HEK293 (cell line): ENCODE measurements at regions not wholly inside any gene's neighbourhood (a gene's known extent, or its start where the extent isn't known, plus 50 kb on each side); places are given as distances from the start of the nearest gene placed in this dataset.

Source experiments
- CTCF ChIA-PET: fragments of 350-600 bp; formaldehyde crosslinking; extraction: SDS; loops from one replicate; lab custom pipeline; 2021; ENCODE audit warnings: antibody characterized with exemption; lab: Yijun Ruan, JAX
- POLR2A ChIA-PET: fragments of 300-600 bp; formaldehyde crosslinking; extraction: SDS; loops from one replicate; lab custom pipeline; 2020; ENCODE audit warnings: antibody characterized with exemption, inconsistent platforms; lab: Yijun Ruan, JAX
- H3K27ac ChIP-seq: fragments of 200-500 bp; sonication (Bioruptor generic); 2 replicates; pipeline ENCODE4 v1.5.1; 2014; ENCODE audit warnings: low read depth, low read length, control low read depth, inconsistent platforms; ENCODE audit errors: extremely low read depth
- H3K36me3 ChIP-seq, 2 experiments: fragments of 200-500 bp in 1 of 2; sonication (Bioruptor generic) in 1 of 2; 1 replicate in 1 of 2; 2 replicates in 1 of 2; pipeline ENCODE4 v1.5.1; 2014 to 2017; ENCODE audit warnings: inconsistent platforms in 2 of 2, low read length in 2 of 2; ENCODE audit not compliant: control insufficient read depth in 2 of 2, insufficient read depth in 1 of 2
- H3K4me1 ChIP-seq: fragments of 200-500 bp; sonication (Bioruptor generic); 2 replicates; pipeline ENCODE4 v1.5.1; 2014; ENCODE audit warnings: mild to moderate bottlenecking, low read length, inconsistent platforms; ENCODE audit not compliant: control insufficient read depth, insufficient read depth
- H3K4me3 ChIP-seq: 2 replicates; pipeline ENCODE4 v1.5.1; 2011; ENCODE audit warnings: low read depth, mild to moderate bottlenecking, control low read depth, low read length, moderate library complexity
- H3K9me3 ChIP-seq: fragments of 200-500 bp; sonication (Bioruptor generic); 2 replicates; pipeline ENCODE4 v1.5.1; 2014; ENCODE audit warnings: low read depth, low read length, inconsistent platforms; ENCODE audit not compliant: control insufficient read depth, insufficient read depth
- BCL11B ChIP-seq: fragments of 450-650 bp; formaldehyde crosslinking; IDR thresholded peaks from 2 replicates; pipeline ENCODE4 v1.5.1; 2016; ENCODE audit warnings: low read depth, missing biosample characterization, missing genetic modification characterization
- KLF16 ChIP-seq: fragments of 450-650 bp; formaldehyde crosslinking; IDR thresholded peaks from 2 replicates; pipeline ENCODE4 v1.5.1; 2017; ENCODE audit warnings: missing biosample characterization, missing genetic modification characterization
- PBX3 ChIP-seq: sonication (generic); formaldehyde crosslinking; IDR thresholded peaks from 2 replicates; pipeline ENCODE4 v1.8.1; 2022; ENCODE audit warnings: mild to moderate bottlenecking, moderate library complexity, missing genetic modification reagents
- PRDM10 ChIP-seq: fragments of 450-650 bp; formaldehyde crosslinking; IDR thresholded peaks from 2 replicates; pipeline ENCODE4 v1.5.1; 2016; ENCODE audit warnings: missing biosample characterization, missing genetic modification characterization
- SCRT1 ChIP-seq: fragments of 450-650 bp; formaldehyde crosslinking; IDR thresholded peaks from 2 replicates; pipeline ENCODE4 v1.5.1; 2016; ENCODE audit warnings: missing biosample characterization, missing genetic modification characterization, borderline replicate concordance
- TSHZ1 ChIP-seq: fragments of 450-650 bp; formaldehyde crosslinking; IDR thresholded peaks from 2 replicates; pipeline ENCODE4 v1.5.1; 2016; ENCODE audit warnings: missing biosample characterization, missing genetic modification characterization, borderline replicate concordance
- ZBTB1 ChIP-seq: fragments of 450-650 bp; formaldehyde crosslinking; IDR thresholded peaks from 2 replicates; pipeline ENCODE4 v1.5.1; 2016; ENCODE audit warnings: missing biosample characterization, missing genetic modification characterization
- ZBTB48 ChIP-seq: fragments of 450-650 bp; formaldehyde crosslinking; IDR thresholded peaks from 2 replicates; pipeline ENCODE4 v1.5.1; 2016; ENCODE audit warnings: missing biosample characterization, missing genetic modification characterization
- ZBTB7A ChIP-seq: fragments of 450-650 bp; formaldehyde crosslinking; IDR thresholded peaks from 2 replicates; pipeline ENCODE4 v1.5.1; 2016; ENCODE audit warnings: low read depth, missing biosample characterization, missing genetic modification characterization
- ZFP69B ChIP-seq: fragments of 450-650 bp; formaldehyde crosslinking; IDR thresholded peaks from 2 replicates; pipeline ENCODE4 v1.5.1; 2016; ENCODE audit warnings: missing biosample characterization, missing genetic modification characterization
- ZNF140 ChIP-seq: fragments of 450-650 bp; formaldehyde crosslinking; IDR thresholded peaks from 2 replicates; pipeline ENCODE4 v1.5.1; 2016; ENCODE audit warnings: missing biosample characterization, missing genetic modification characterization
- ZNF350 ChIP-seq: fragments of 450-650 bp; formaldehyde crosslinking; IDR thresholded peaks from 2 replicates; pipeline ENCODE4 v1.5.0; 2017; ENCODE audit warnings: missing biosample characterization, mild to moderate bottlenecking, missing genetic modification characterization
- ZNF354C ChIP-seq: fragments of 450-650 bp; formaldehyde crosslinking; IDR thresholded peaks from 2 replicates; pipeline ENCODE4 v1.5.1; 2016; ENCODE audit warnings: missing biosample characterization, missing genetic modification characterization, low read depth, borderline replicate concordance
- ZNF391 ChIP-seq: fragments of 450-650 bp; formaldehyde crosslinking; IDR thresholded peaks from 2 replicates; pipeline ENCODE4 v1.5.1; 2016; ENCODE audit warnings: low read depth, missing biosample characterization, missing genetic modification characterization, borderline replicate concordance
- ZNF394 ChIP-seq: fragments of 450-650 bp; formaldehyde crosslinking; IDR thresholded peaks from 2 replicates; pipeline ENCODE4 v1.5.1; 2016; ENCODE audit warnings: missing biosample characterization, missing genetic modification characterization, mild to moderate bottlenecking, moderate library complexity, borderline replicate concordance
- ZNF514 ChIP-seq: fragments of 450-650 bp; formaldehyde crosslinking; IDR thresholded peaks from 2 replicates; pipeline ENCODE4 v1.5.1; 2016; ENCODE audit warnings: missing biosample characterization, missing genetic modification characterization
- ZNF645 ChIP-seq: fragments of 450-650 bp; formaldehyde crosslinking; IDR thresholded peaks from 2 replicates; pipeline ENCODE4; 2016; ENCODE audit warnings: missing biosample characterization, missing genetic modification characterization

- Histone ChIP-seq H3K36me3 (no peaks in the 10 kb centered on the region), H3K4me3 (no peak overlapping the region), H3K27ac (no peak overlapping the region), H3K4me1 (no peaks in the 10 kb centered on the region), H3K9me3 (no peaks in the 10 kb centered on the region)
- ChIA-PET POLR2A (no interaction called here), CTCF (no interaction called here)
- TF ChIP-seq BCL11B (tag by site-specific recombination): no peak
Measured at GRCh38 chr5:176167800-176168199, 70.4 kb upstream of the SIMC1 start.

- H3K27ac ChIP-seq: no peak overlapping the region
- no peaks in the 10 kb centered on the region for H3K36me3 ChIP-seq
- ChIA-PET POLR2A (no interaction called here), CTCF (interaction anchor here (0.6 kb wide), 1 partner anchor 1971 kb away, joined by 3 read pairs; no protein-coding TSS in a partner anchor)
- H3K4me1 ChIP-seq: no peaks in the 10 kb centered on the region
- TF ChIP-seq PRDM10: peak; percentile 76
- TF ChIP-seq ZNF391: no peak
- H3K9me3 ChIP-seq: no peaks in the 10 kb centered on the region
- no peak overlapping the region for H3K4me3 ChIP-seq
Measured at GRCh38 chr5:176169393-176170063, 68.7 kb upstream of the SIMC1 start.

- H3K36me3 ChIP-seq: no peaks in the 10 kb centered on the region
- TF ChIP-seq ZBTB7A (tag by site-specific recombination) (no peak), ZNF354C (tag by site-specific recombination) (no peak), ZBTB48 (tag by site-specific recombination) (no peak), ZNF394 (tag by site-specific recombination) (no peak), SCRT1 (tag by site-specific recombination) (no peak), PBX3 (CRISPR knock-in tag) (no peak)
- ChIA-PET POLR2A (no interaction called here), CTCF (interaction anchor here (0.6 kb wide), 1 partner anchor 1970 kb away, joined by 3 read pairs; no protein-coding TSS in a partner anchor)
- no peak overlapping the region for H3K4me3 ChIP-seq
- H3K4me1 ChIP-seq: no peaks in the 10 kb centered on the region
- H3K27ac ChIP-seq: no peak overlapping the region
- no peaks in the 10 kb centered on the region for H3K9me3 ChIP-seq
Measured at GRCh38 chr5:176170084-176170483, 68.1 kb upstream of the SIMC1 start.

- Histone ChIP-seq H3K27ac (no peak overlapping the region), H3K9me3 (no peaks in the 10 kb centered on the region), H3K4me1 (no peaks in the 10 kb centered on the region), H3K36me3 (no peaks in the 10 kb centered on the region), H3K4me3 (no peak overlapping the region)
- ChIA-PET POLR2A (no interaction called here), CTCF (interaction anchor here (0.8 kb wide), 1 partner anchor 14 kb away, joined by 3 read pairs; no protein-coding TSS in a partner anchor)
- no peak for TF ChIP-seq ZNF645 (tag by site-specific recombination)
- TF ChIP-seq TSHZ1 (tag by site-specific recombination): no peak
- TF ChIP-seq KLF16 (tag by site-specific recombination): no peak
- no peak for TF ChIP-seq ZFP69B
- TF ChIP-seq SCRT1 (tag by site-specific recombination): no peak
- TF ChIP-seq ZNF350: no peak
- no peak for TF ChIP-seq ZBTB1 (tag by site-specific recombination)
- TF ChIP-seq ZNF140: no peak
- TF ChIP-seq ZNF514 (tag by site-specific recombination): no peak
Measured at GRCh38 chr5:176171171-176171760, 67.0 kb upstream of the SIMC1 start.
